ENCODE measurements at regions not wholly inside any gene's neighbourhood (a gene's known extent, or its start where the extent isn't known, plus 50 kb on each side); places are given as distances from the start of the nearest gene placed in this dataset.
A peak's percentile ranks its signal among the peaks of the same experiment; 100 is the strongest.

DNA sequence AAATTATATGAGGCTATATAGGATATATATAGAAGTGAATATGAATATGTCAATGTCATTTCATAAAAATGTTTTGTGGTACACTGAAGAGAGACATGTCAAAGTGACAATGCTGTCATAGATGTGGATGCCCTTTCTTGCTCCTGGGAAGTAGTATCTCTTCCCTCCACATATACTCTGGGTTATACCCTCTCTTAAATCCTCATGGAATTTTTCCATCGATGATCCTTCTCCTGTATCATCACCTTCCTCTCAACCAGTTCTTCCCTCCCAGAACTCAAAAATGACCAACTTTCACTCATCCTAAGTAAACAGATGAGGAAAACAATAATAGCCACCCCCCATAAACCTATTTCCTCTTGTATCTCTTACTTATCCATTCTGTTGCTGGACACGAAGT lies 351.5 kb downstream of the USP25 start:
- Histone ChIP-seq H2BK12ac (ENCODE audit: low read length) (no peak overlapping the region), H2AFZ (ENCODE audit: low read length) (no peak overlapping the region), H3K27me3 (ENCODE audit: control insufficient read depth in 3 of 3, insufficient read depth in 3 of 3, low read depth in 1 of 3, low read length in 3 of 3) (no peaks in the 10 kb centered on the region), H4K8ac (ENCODE audit: low read depth, low read length) (no peak overlapping the region), H3K4me2 (ENCODE audit: insufficient read depth, low read length, poor library complexity, severe bottlenecking) (no peak overlapping the region), H2BK120ac (ENCODE audit: low read depth, low read length) (no peak overlapping the region), H3K14ac (ENCODE audit: low read length) (no peak overlapping the region), H3K23ac (ENCODE audit: low read depth, low read length, poor library complexity) (no peak overlapping the region), H3K4ac (ENCODE audit: low read length) (no peak overlapping the region), H3K27ac (replicated peaks; ENCODE audit: low read length) (no peak overlapping the region), H2AK5ac (ENCODE audit: low read depth, low read length) (no peak overlapping the region), H2BK15ac (ENCODE audit: low read length) (no peak overlapping the region), H3K4me3 (ENCODE audit: low read length in 2 of 2) (no peak overlapping the region), H2BK5ac (ENCODE audit: low read length) (no peak overlapping the region), H4K91ac (ENCODE audit: low read depth, low read length, poor library complexity) (no peak overlapping the region), H3K36me3 (replicated peaks in 1 of 2; ENCODE audit: control insufficient read depth in 2 of 2, insufficient read depth in 2 of 2, low read length in 2 of 2) (no peaks in the 10 kb centered on the region), H3K4me1 (ENCODE audit: control insufficient read depth in 2 of 2, insufficient read depth in 1 of 2, low read depth in 1 of 2, low read length in 2 of 2) (no peaks in the 10 kb centered on the region), H3K18ac (ENCODE audit: low read length) (no peak overlapping the region), H3K79me1 (ENCODE audit: low read depth, low read length) (no peaks in the 10 kb centered on the region), H3K9ac (ENCODE audit: low read depth, low read length, poor library complexity) (no peak overlapping the region), H3K9me3 (replicated peaks in 1 of 2; ENCODE audit: control insufficient read depth in 2 of 2, insufficient read depth in 1 of 2, low read depth in 1 of 2, low read length in 2 of 2) (peaks cover 0 to 4% of the 10 kb centered on the region in 2 donors)
- WGBS, 2 donors (ENCODE audit: extremely low coverage in 2 of 2, insufficient read length in 2 of 2, insufficient replicate concordance in 1 of 2), result no CpG with 5 or more reads among the region's 2 CpGs
- no peak for DNase-seq (ENCODE audit: low spot score)

DNA sequence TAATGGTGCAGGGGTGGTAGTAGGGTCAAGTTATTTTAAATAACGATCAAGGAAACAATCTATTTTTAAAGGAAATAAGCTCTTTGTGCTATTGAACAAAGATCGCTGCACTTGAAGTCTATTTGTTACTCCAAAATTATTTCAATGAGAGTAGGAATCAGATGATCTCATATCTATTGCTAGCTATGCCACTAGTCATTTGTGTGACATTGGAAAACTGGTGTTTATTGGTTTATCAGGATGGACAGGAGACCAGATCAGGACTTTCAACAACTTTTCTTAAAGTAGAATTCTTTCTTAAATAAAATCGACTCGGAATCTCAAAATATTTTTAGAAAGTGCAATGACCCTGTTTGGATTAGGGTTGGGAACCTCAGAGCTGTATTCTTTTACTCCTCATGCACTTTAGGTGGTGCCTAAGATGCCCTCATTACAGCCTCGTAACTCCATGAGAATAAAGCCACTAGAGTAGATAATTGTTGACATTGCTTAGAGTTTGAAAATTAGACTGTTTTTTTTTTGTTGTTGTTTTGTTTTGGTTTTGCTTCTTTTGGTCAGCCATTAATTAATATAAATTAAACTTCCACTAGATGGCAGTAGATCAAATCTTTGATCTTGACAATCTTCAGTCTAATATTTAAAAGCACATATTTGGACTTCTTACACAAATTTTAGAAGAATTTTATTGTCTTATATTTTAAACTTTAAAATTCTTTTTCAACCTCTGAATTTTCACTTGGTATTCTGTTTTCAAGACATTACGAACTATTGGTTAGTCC lies 352.4 kb downstream of the USP25 start:
- Histone ChIP-seq H2BK12ac (ENCODE audit: low read length) (no peak overlapping the region), H3K9me3 (replicated peaks in 1 of 2; ENCODE audit: control insufficient read depth in 2 of 2, insufficient read depth in 1 of 2, low read depth in 1 of 2, low read length in 2 of 2) (peaks cover 0 to 4% of the 10 kb centered on the region in 2 donors), H3K4me3 (ENCODE audit: low read length in 2 of 2) (no peak overlapping the region), H2AK5ac (ENCODE audit: low read depth, low read length) (no peak overlapping the region), H2AFZ (ENCODE audit: low read length) (peak overlapping the region; percentile 12), H2BK15ac (ENCODE audit: low read length) (no peak overlapping the region), H3K18ac (ENCODE audit: low read length) (no peak overlapping the region), H3K14ac (ENCODE audit: low read length) (no peak overlapping the region), H3K4me1 (ENCODE audit: control insufficient read depth in 2 of 2, insufficient read depth in 1 of 2, low read depth in 1 of 2, low read length in 2 of 2) (no peaks in the 10 kb centered on the region), H3K4ac (ENCODE audit: low read length) (no peak overlapping the region), H3K27me3 (ENCODE audit: control insufficient read depth in 3 of 3, insufficient read depth in 3 of 3, low read depth in 1 of 3, low read length in 3 of 3) (no peaks in the 10 kb centered on the region), H3K4me2 (ENCODE audit: insufficient read depth, low read length, poor library complexity, severe bottlenecking) (no peak overlapping the region), H4K91ac (ENCODE audit: low read depth, low read length, poor library complexity) (no peak overlapping the region), H2BK5ac (ENCODE audit: low read length) (no peak overlapping the region), H3K23ac (ENCODE audit: low read depth, low read length, poor library complexity) (no peak overlapping the region), H3K36me3 (replicated peaks in 1 of 2; ENCODE audit: control insufficient read depth in 2 of 2, insufficient read depth in 2 of 2, low read length in 2 of 2) (no peaks in the 10 kb centered on the region), H3K27ac (replicated peaks; ENCODE audit: low read length) (no peak overlapping the region), H2BK120ac (ENCODE audit: low read depth, low read length) (no peak overlapping the region), H4K8ac (ENCODE audit: low read depth, low read length) (no peak overlapping the region), H3K9ac (ENCODE audit: low read depth, low read length, poor library complexity) (no peak overlapping the region), H3K79me1 (ENCODE audit: low read depth, low read length) (no peaks in the 10 kb centered on the region)
- no peak for DNase-seq (ENCODE audit: low spot score)
- no CpG with 5 or more reads among the region's 6 CpGs for WGBS, 2 donors (ENCODE audit: extremely low coverage in 2 of 2, insufficient read length in 2 of 2, insufficient replicate concordance in 1 of 2)

DNA sequence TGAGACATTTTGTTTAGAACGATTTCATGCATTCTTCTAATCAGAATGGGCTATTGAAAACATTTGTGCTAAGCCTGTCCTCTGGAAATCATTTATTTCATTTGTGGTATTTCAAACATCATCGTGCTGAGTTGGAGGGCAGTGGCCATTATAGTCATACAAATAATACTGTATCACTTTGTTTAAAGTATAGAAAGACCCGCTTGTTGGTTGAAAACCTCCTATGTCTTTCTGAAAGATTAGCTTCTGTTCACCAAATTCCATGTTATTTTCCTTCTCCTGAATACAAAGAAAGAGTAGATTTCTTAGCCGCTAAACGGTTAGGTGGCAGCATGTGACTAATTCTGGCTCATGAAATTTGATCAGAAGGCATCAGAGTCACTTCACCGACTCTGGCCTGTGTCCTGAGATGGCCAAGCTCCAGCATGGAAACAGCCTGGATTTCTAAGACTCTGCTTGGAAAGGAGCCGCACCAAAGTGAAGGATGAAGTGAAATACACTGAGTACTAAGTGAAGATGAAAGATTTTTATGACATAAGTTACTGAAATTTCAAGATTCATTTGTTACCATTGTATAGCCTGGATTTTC lies 355.1 kb downstream of the USP25 start:
- Histone ChIP-seq H3K9ac (ENCODE audit: low read depth, low read length, poor library complexity) (no peak overlapping the region), H2BK5ac (ENCODE audit: low read length) (no peak overlapping the region), H2BK12ac (ENCODE audit: low read length) (no peak overlapping the region), H2AK5ac (ENCODE audit: low read depth, low read length) (no peak overlapping the region), H3K4me3 (ENCODE audit: low read length in 2 of 2) (no peak overlapping the region), H2AFZ (ENCODE audit: low read length) (peak overlapping the region; percentile 62), H3K27me3 (ENCODE audit: control insufficient read depth in 3 of 3, insufficient read depth in 3 of 3, low read depth in 1 of 3, low read length in 3 of 3) (no peaks in the 10 kb centered on the region), H3K9me3 (replicated peaks in 1 of 2; ENCODE audit: control insufficient read depth in 2 of 2, insufficient read depth in 1 of 2, low read depth in 1 of 2, low read length in 2 of 2) (peaks cover 0 to 4% of the 10 kb centered on the region in 2 donors), H3K14ac (ENCODE audit: low read length) (no peak overlapping the region), H3K27ac (replicated peaks; ENCODE audit: low read length) (no peak overlapping the region), H3K79me1 (ENCODE audit: low read depth, low read length) (no peaks in the 10 kb centered on the region), H3K36me3 (replicated peaks in 1 of 2; ENCODE audit: control insufficient read depth in 2 of 2, insufficient read depth in 2 of 2, low read length in 2 of 2) (no peaks in the 10 kb centered on the region), H2BK15ac (ENCODE audit: low read length) (no peak overlapping the region), H3K4me2 (ENCODE audit: insufficient read depth, low read length, poor library complexity, severe bottlenecking) (no peak overlapping the region), H4K91ac (ENCODE audit: low read depth, low read length, poor library complexity) (no peak overlapping the region), H3K4me1 (ENCODE audit: control insufficient read depth in 2 of 2, insufficient read depth in 1 of 2, low read depth in 1 of 2, low read length in 2 of 2) (no peaks in the 10 kb centered on the region), H3K4ac (ENCODE audit: low read length) (no peak overlapping the region), H2BK120ac (ENCODE audit: low read depth, low read length) (no peak overlapping the region), H3K18ac (ENCODE audit: low read length) (no peak overlapping the region), H3K23ac (ENCODE audit: low read depth, low read length, poor library complexity) (no peak overlapping the region), H4K8ac (ENCODE audit: low read depth, low read length) (no peak overlapping the region)
- WGBS, 2 donors (ENCODE audit: extremely low coverage in 2 of 2, insufficient read length in 2 of 2, insufficient replicate concordance in 1 of 2), result no CpG with 5 or more reads among the region's 7 CpGs
- DNase-seq (ENCODE audit: low spot score), result no peak

DNA sequence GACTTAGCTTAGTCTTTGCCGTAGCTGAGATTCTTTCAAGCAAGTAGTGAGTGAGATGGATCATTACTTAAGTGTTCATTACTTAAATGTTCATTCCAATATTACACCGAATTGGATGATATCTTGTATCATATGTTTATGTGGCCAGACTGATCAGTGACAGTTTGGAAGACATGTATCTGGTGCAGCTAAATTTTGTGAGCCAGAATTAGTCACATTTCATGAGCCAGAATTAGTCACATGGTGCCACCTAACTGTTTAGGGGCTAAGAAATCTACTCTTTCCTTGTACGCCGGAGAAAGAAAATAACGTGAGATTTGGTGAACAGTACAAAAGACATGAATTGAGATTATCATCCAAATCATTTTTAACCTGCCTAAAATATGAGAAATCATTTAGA lies 355.6 kb downstream of the USP25 start:
- no peak overlapping the region for H3K4me3 ChIP-seq (ENCODE audit: low read length in 2 of 2)
- no peak for DNase-seq (ENCODE audit: low spot score)
- no CpG with 5 or more reads among the region's 5 CpGs for WGBS, 2 donors (ENCODE audit: extremely low coverage in 2 of 2, insufficient read length in 2 of 2, insufficient replicate concordance in 1 of 2)

More for the DNA sequence above, 355.6 kb downstream of the USP25 start:
- Histone ChIP-seq H3K14ac (ENCODE audit: low read length) (no peak overlapping the region), H3K27me3 (ENCODE audit: control insufficient read depth in 3 of 3, insufficient read depth in 3 of 3, low read depth in 1 of 3, low read length in 3 of 3) (no peaks in the 10 kb centered on the region), H3K9me3 (replicated peaks in 1 of 2; ENCODE audit: control insufficient read depth in 2 of 2, insufficient read depth in 1 of 2, low read depth in 1 of 2, low read length in 2 of 2) (peaks cover 0 to 4% of the 10 kb centered on the region in 2 donors), H3K79me1 (ENCODE audit: low read depth, low read length) (no peaks in the 10 kb centered on the region), H2AK5ac (ENCODE audit: low read depth, low read length) (no peak overlapping the region), H2BK120ac (ENCODE audit: low read depth, low read length) (no peak overlapping the region), H3K4me2 (ENCODE audit: insufficient read depth, low read length, poor library complexity, severe bottlenecking) (no peak overlapping the region), H2BK5ac (ENCODE audit: low read length) (no peak overlapping the region), H2AFZ (ENCODE audit: low read length) (no peak overlapping the region), H4K91ac (ENCODE audit: low read depth, low read length, poor library complexity) (no peak overlapping the region), H3K9ac (ENCODE audit: low read depth, low read length, poor library complexity) (no peak overlapping the region), H3K36me3 (replicated peaks in 1 of 2; ENCODE audit: control insufficient read depth in 2 of 2, insufficient read depth in 2 of 2, low read length in 2 of 2) (no peaks in the 10 kb centered on the region), H2BK12ac (ENCODE audit: low read length) (no peak overlapping the region), H3K27ac (replicated peaks; ENCODE audit: low read length) (no peak overlapping the region), H2BK15ac (ENCODE audit: low read length) (no peak overlapping the region), H3K4ac (ENCODE audit: low read length) (no peak overlapping the region), H3K23ac (ENCODE audit: low read depth, low read length, poor library complexity) (no peak overlapping the region), H3K4me1 (ENCODE audit: control insufficient read depth in 2 of 2, insufficient read depth in 1 of 2, low read depth in 1 of 2, low read length in 2 of 2) (no peaks in the 10 kb centered on the region), H3K18ac (ENCODE audit: low read length) (no peak overlapping the region), H4K8ac (ENCODE audit: low read depth, low read length) (no peak overlapping the region)

Measured in neuronal stem cell (in vitro differentiated cells).